Activated naive CD8-positive, alpha-beta T cell treated with anti-CD3 and anti-CD28 coated beads, Interleukin-2, amount 50 U/mL, for 24 hours (primary cell): ENCODE measurements at regions not wholly inside any gene's neighbourhood (a gene's known extent, or its start where the extent isn't known, plus 50 kb on each side); places are given as distances from the start of the nearest gene placed in this dataset.
A peak's percentile ranks its signal among the peaks of the same experiment; 100 is the strongest.

ENCODE experiments used
- ATAC-seq: fragments of 150-1000 bp; cut with Tn5 transposase; one replicate; pipeline ENCODE4 v1.10.0; 2021
- DNase-seq: peaks from one replicate; pipeline ENCODE4 v3.0.0; 2021
- H3K27ac Mint-ChIP-seq: one replicate; pipeline ENCODE4 v1.8.0; 2021; ENCODE audit warnings: mild to moderate bottlenecking, mixed read lengths
- H3K27me3 Mint-ChIP-seq: one replicate; pipeline ENCODE4 v1.8.0; 2021; ENCODE audit warnings: mixed read lengths
- H3K36me3 Mint-ChIP-seq: one replicate; pipeline ENCODE4 v1.8.0; 2021; ENCODE audit warnings: low read depth, mixed read lengths
- H3K4me1 Mint-ChIP-seq: one replicate; pipeline ENCODE4 v1.8.0; 2021; ENCODE audit warnings: mixed read lengths
- H3K4me3 Mint-ChIP-seq: one replicate; pipeline ENCODE4 v1.8.0; 2021; ENCODE audit warnings: mild to moderate bottlenecking, moderate library complexity, mixed read lengths
- H3K9me3 Mint-ChIP-seq: one replicate; pipeline ENCODE4 v1.8.0; 2021; ENCODE audit warnings: mixed read lengths

DNA sequence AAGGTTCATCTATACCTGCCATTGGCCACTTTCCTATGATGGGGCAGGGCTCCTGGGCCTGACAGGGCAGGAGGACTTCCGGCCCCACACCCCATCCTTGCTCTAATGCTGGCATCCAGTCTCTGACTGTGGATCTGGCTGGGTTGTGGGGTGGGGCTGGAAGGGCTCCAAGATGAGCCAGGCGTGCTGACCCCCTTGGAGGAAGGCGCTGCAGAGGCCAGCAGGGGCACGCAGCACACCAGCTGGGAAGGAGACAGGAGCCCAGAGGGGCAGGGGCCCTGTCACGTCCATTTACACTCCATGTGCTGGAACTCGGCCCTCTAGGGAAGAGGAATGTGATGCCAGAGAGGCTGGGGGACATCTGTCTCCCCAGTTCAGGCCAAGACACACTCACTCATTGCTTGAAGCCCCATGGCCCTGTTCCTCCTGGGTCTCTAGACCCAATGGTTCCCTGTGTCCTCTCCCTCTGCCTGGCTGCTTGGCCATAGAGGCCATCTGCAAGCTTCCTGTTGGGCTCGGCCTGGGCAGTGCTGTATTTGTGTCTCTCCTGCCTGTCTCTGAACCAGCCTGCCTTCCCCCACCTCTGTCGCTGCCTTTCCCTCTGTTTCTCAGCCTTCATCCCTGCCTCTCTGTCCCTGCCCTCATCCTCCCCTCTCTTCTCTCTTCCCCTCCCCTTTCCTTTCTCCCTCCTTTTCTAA is 67.5 kb upstream of the NECTIN1 start:
- no peaks in the 10 kb centered on the region for H3K4me1 Mint-ChIP-seq
- no peaks in the 10 kb centered on the region for H3K36me3 Mint-ChIP-seq
- DNase-seq (no peak), ATAC-seq (no peak)
- H3K27me3 Mint-ChIP-seq, result peaks cover 11% of the 10 kb centered on the region
- no peaks in the 10 kb centered on the region for H3K9me3 Mint-ChIP-seq
- H3K4me3 Mint-ChIP-seq, result no peak overlapping the region
- H3K27ac Mint-ChIP-seq, result no peak overlapping the region

DNA sequence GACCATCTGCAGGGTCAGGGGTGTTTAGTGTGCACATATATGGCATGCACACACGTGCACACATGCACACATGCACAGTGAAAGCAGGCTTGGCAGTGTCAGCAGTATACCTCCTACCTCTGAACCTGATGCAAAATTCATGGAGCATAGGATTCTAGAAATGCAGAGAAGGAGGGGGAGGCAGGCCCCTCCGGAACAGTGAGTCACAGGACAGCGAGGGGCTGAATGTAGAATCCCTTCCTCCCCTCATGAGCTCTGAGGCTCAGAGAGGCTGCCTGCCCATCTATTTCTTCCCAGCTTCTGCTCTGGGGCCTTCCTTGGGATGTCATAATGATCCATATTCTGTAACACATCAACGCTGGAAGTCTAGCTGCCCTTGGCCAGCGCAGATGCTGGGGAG is 66.7 kb upstream of the NECTIN1 start:
- Mint-ChIP-seq H3K9me3 (no peaks in the 10 kb centered on the region), H3K4me1 (no peaks in the 10 kb centered on the region), H3K4me3 (no peak overlapping the region), H3K27ac (no peak overlapping the region), H3K27me3 (peaks cover 11% of the 10 kb centered on the region), H3K36me3 (no peaks in the 10 kb centered on the region)
- DNase-seq, result no peak
- no peak for ATAC-seq

GRCh38 chr11:119795231-119795630 is 66.2 kb upstream of the NECTIN1 start:
- Mint-ChIP-seq H3K27ac (no peak overlapping the region), H3K9me3 (no peaks in the 10 kb centered on the region), H3K4me3 (no peak overlapping the region), H3K36me3 (no peaks in the 10 kb centered on the region), H3K4me1 (no peaks in the 10 kb centered on the region), H3K27me3 (peaks cover 11% of the 10 kb centered on the region)
- DNase-seq (no peak), ATAC-seq (no peak)

GRCh38 chr11:119794756-119795155 is 65.8 kb upstream of the NECTIN1 start:
- Mint-ChIP-seq H3K36me3 (no peaks in the 10 kb centered on the region), H3K4me1 (no peaks in the 10 kb centered on the region), H3K27me3 (peaks cover 11% of the 10 kb centered on the region), H3K27ac (no peak overlapping the region), H3K4me3 (no peak overlapping the region), H3K9me3 (no peaks in the 10 kb centered on the region)
- no peak for ATAC-seq
- no peak for DNase-seq

DNA sequence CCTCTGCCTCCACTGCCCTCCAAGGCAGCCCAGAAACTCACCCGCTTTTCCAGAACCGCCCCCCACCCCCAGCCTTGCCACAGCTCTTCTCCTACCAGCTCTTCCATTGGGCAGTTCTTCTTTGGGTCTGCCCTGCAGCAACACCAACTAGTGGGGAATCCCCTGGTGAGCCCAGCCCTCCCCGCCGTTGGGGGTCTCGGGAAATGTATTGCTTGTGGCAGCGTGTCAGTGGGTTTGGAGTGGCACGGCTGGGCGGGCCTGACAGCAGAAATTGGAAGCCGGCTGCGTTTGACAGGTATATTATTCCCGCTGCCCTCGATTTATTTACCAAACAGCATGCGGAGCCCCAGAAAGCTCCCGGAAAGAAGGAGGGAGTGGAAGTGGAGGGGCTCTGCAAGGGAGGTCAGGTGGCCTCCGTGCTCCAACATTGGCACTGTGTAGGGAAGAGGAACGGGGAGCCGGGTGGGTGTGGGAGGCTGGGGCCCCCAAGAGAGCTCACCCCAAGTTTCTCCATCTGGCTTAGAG is 65.2 kb upstream of the NECTIN1 start:
- Mint-ChIP-seq H3K9me3 (no peaks in the 10 kb centered on the region), H3K27ac (no peak overlapping the region), H3K27me3 (peaks cover 11% of the 10 kb centered on the region), H3K36me3 (no peaks in the 10 kb centered on the region), H3K4me3 (no peak overlapping the region), H3K4me1 (no peaks in the 10 kb centered on the region)
- no peak for ATAC-seq
- no peak for DNase-seq

- no peaks in the 10 kb centered on the region for H3K9me3 Mint-ChIP-seq
- H3K27me3 Mint-ChIP-seq, result peaks cover 11% of the 10 kb centered on the region
- H3K36me3 Mint-ChIP-seq, result no peaks in the 10 kb centered on the region
- no peak overlapping the region for H3K27ac Mint-ChIP-seq
- DNase-seq, result no peak
- H3K4me3 Mint-ChIP-seq, result no peak overlapping the region
- no peak for ATAC-seq
- H3K4me1 Mint-ChIP-seq, result no peaks in the 10 kb centered on the region
These were observed 64.5 kb upstream of the NECTIN1 start for GRCh38 chr11:119793335-119793984.

DNA sequence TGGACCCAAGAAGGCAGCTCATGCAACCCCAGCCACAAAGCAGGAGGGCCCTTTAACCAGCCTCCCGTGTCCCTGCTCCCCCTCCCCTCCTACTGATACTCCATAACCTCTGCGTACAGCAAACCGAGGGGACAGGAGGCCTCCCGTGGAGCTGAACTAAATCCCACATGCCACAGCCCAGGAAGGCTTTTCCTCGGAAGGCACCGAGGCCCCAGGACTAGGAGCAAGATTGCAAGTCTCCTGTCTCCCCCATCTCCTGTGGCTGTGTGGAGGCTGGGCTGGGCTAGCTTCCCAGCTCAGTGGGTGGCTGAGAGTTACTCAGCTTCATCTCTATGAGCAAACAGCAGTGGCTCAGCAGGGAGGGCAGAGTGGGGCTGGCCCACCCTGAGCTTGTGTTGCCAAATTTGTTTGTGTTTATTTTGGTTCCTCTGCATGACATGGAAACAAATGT is 62.7 kb upstream of the NECTIN1 start:
- ATAC-seq (no peak), DNase-seq (no peak)
- no peaks in the 10 kb centered on the region for H3K36me3 Mint-ChIP-seq
- H3K9me3 Mint-ChIP-seq, result no peaks in the 10 kb centered on the region
- H3K27me3 Mint-ChIP-seq, result peaks cover 1% of the 10 kb centered on the region
- H3K4me3 Mint-ChIP-seq, result no peak overlapping the region
- H3K4me1 Mint-ChIP-seq, result no peaks in the 10 kb centered on the region
- no peak overlapping the region for H3K27ac Mint-ChIP-seq

- H3K4me3 Mint-ChIP-seq, result no peak overlapping the region
- H3K27me3 Mint-ChIP-seq, result no peaks in the 10 kb centered on the region
- ATAC-seq (no peak), DNase-seq (no peak)
- H3K27ac Mint-ChIP-seq, result no peak overlapping the region
- H3K9me3 Mint-ChIP-seq, result no peaks in the 10 kb centered on the region
- H3K36me3 Mint-ChIP-seq, result no peaks in the 10 kb centered on the region
- H3K4me1 Mint-ChIP-seq, result no peaks in the 10 kb centered on the region
These were observed 62.0 kb upstream of the NECTIN1 start for GRCh38 chr11:119791047-119791446.

DNA sequence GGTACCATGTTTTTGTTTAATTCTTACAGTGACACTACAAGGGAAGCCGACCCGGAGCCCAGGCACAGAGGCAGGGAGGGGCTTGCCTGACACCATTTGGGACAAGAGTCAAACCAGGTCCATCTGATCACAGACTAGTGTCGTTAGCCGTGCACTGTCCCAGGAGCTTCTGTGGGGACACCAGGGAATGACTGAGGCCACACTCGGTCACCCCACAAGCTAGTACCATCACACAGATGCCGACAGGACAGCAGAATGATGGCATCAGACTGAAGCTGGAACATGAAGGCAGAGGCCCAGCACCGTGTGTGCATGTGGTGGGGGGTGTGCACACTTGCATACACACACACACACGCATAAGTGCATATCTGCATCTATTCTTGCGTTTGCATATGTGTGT is 61.5 kb upstream of the NECTIN1 start:
- no peaks in the 10 kb centered on the region for H3K9me3 Mint-ChIP-seq
- DNase-seq, result no peak
- H3K27ac Mint-ChIP-seq, result no peak overlapping the region
- no peak overlapping the region for H3K4me3 Mint-ChIP-seq
- no peak for ATAC-seq
- no peaks in the 10 kb centered on the region for H3K4me1 Mint-ChIP-seq
- no peaks in the 10 kb centered on the region for H3K27me3 Mint-ChIP-seq
- H3K36me3 Mint-ChIP-seq, result no peaks in the 10 kb centered on the region

DNA sequence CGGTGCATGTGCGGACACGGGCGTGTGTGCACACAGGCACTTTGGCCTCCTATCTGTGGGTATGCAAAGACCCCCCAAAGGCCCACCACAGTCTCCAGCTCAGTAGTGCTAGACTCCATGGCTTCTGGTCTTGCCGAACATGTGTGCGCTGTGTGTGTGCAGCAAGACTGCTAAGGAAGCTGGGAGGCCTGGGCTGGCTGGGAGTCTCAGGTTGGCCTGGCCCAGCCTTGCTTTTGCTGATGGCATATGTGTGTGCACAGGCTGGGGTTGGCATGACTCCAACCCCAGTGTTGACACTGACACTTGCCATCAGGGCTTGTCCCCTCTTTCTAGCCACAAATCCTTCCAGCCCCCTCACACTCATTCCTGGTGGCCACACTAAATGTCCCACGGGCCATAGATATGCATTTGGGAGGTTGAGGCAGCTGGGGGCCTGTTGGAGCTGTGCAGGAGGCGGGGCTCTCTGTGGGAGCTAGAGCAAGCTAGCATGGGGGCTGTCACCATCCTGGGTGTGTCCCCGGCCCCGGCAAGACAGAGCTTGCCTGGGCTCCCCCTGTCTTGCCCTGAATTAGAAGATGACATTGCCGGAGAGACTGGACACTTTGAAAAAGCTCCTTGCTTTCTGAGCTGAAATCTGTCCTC is 60.9 kb upstream of the NECTIN1 start:
- Mint-ChIP-seq H3K4me1 (no peaks in the 10 kb centered on the region), H3K9me3 (no peaks in the 10 kb centered on the region), H3K36me3 (no peaks in the 10 kb centered on the region), H3K27me3 (no peaks in the 10 kb centered on the region), H3K27ac (no peak overlapping the region), H3K4me3 (no peak overlapping the region)
- ATAC-seq (peak; percentile 25), DNase-seq (no peak)

- Mint-ChIP-seq H3K9me3 (no peaks in the 10 kb centered on the region), H3K36me3 (no peaks in the 10 kb centered on the region), H3K4me3 (no peak overlapping the region), H3K4me1 (no peaks in the 10 kb centered on the region), H3K27me3 (no peaks in the 10 kb centered on the region), H3K27ac (no peak overlapping the region)
- no peak for DNase-seq
- no peak for ATAC-seq
These were observed 60.0 kb upstream of the NECTIN1 start for GRCh38 chr11:119788911-119789560.

DNA sequence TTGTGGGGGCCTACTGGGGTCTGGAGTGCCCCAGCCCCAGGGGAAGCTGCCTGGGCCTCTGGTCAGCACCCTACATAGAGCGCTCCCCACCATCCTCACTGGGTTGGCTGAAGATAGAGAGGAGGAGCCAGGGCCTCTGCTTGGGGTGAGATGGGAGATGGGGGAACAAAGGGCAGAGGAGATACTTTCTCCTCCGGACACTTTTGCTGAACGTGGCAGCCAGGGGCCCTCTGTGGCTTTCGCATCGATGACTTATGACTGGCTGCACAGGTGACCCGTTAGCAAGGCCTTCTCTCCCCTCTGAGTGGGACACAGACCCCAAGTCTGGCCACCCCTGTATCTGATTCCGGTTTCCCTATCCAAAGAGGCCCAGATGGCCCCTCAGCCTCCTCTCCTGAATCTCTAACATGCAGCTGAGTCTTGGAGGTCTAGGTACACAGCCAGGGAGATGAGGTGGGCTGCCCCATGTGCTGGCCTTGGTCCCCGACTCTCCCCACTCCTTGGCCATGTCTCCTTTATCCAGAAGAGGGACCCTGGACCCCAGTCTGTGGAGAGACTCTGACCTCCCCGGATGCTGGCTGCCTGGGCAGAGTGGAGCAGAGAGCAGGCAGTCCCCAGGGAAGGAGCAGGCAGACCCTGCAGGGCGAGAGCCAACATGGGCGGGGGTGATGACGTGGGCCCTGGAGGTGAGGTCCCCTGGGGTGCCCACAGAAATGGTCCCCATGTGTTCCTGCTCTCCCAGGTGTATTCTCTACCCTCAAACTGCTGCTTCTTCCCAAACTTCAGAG is 59.3 kb upstream of the NECTIN1 start:
- Mint-ChIP-seq H3K27ac (no peak overlapping the region), H3K9me3 (no peaks in the 10 kb centered on the region), H3K27me3 (no peaks in the 10 kb centered on the region), H3K36me3 (no peaks in the 10 kb centered on the region), H3K4me1 (no peaks in the 10 kb centered on the region), H3K4me3 (no peak overlapping the region)
- ATAC-seq, result no peak
- no peak for DNase-seq

- H3K9me3 Mint-ChIP-seq, result no peaks in the 10 kb centered on the region
- no peak for DNase-seq
- no peak overlapping the region for H3K4me3 Mint-ChIP-seq
- peaks cover 3% of the 10 kb centered on the region for H3K27me3 Mint-ChIP-seq
- H3K36me3 Mint-ChIP-seq, result no peaks in the 10 kb centered on the region
- H3K4me1 Mint-ChIP-seq, result no peaks in the 10 kb centered on the region
- ATAC-seq, result no peak
- no peak overlapping the region for H3K27ac Mint-ChIP-seq
These were observed 58.1 kb upstream of the NECTIN1 start for GRCh38 chr11:119787074-119787461.

DNA sequence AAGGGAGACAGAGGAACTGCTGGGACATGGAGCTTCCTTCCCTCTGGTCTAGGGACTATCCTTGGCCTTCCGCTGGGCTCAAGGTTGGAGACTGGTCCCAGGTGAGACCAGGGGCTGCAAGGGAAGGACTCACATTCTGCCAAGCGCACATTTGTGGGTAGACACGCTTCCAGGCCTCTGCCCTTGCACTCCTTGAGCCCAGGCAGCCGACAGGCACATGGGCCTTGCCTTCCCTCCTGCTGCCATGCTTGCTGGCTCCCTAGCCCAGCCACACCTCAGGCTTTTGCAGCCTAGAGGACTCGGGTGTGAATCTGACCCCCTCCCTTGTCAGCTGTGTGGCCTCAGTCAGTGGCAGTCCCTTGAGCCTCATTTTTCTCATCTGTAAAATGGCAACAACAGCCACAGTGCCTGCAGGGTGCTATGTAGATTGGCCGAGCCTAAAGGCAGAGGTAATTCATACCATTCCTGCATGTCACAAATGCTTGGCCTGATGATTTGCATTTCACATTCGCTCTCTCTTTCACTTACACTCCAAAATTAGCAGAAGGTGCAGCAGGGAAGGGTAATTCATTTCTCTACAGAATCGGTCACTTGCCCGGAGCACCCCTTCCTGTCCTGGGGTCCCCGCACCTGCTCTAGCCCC is 57.6 kb upstream of the NECTIN1 start:
- H3K4me1 Mint-ChIP-seq, result no peaks in the 10 kb centered on the region
- ATAC-seq (no peak), DNase-seq (no peak)
- no peak overlapping the region for H3K4me3 Mint-ChIP-seq
- H3K9me3 Mint-ChIP-seq, result no peaks in the 10 kb centered on the region
- H3K27me3 Mint-ChIP-seq, result peaks cover 7% of the 10 kb centered on the region
- H3K36me3 Mint-ChIP-seq, result no peaks in the 10 kb centered on the region
- no peak overlapping the region for H3K27ac Mint-ChIP-seq
